ENCODE measurements at regions not wholly inside any gene's neighbourhood (a gene's known extent, or its start where the extent isn't known, plus 50 kb on each side); places are given as distances from the start of the nearest gene placed in this dataset.
A peak's percentile ranks its signal among the peaks of the same experiment; 100 is the strongest.
"Not testable (repeated sequence)": the region's sequence is repeated elsewhere in the genome, so short reads cannot be mapped to it uniquely, and the experiment has no call there.

DNA sequence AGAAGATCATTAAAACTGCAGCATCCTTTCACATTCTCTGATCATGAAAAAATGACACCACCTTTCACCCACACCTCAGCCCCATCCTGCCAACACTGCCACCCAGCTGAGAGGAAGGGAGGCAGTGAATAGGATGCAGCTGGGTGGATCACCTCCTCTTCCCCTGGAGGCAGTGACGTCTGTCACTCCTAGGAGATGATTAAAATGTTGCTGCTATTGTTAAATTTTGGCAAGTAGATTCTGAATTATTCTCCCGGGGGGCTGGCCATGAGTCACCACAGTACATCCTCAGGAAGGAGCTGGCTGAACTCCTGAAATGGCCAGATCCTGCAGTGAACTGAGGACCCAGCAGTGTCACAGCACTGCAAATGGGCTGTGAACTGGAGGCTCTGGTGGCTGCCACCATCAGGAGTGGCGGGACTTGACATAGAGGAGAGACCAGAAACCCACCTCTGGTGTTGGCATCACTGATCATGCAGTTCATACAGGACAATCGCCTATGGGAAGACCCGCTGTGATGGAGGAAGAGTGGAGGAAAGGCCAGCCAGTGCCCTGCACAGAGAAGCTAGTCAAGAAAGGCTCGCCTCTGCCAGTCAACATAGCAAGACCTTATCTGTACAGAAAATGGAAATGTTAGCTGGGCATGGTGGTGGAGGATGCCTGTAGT lies 199.1 kb downstream of the FAM43A start:
- DNase-seq: no peak

DNA sequence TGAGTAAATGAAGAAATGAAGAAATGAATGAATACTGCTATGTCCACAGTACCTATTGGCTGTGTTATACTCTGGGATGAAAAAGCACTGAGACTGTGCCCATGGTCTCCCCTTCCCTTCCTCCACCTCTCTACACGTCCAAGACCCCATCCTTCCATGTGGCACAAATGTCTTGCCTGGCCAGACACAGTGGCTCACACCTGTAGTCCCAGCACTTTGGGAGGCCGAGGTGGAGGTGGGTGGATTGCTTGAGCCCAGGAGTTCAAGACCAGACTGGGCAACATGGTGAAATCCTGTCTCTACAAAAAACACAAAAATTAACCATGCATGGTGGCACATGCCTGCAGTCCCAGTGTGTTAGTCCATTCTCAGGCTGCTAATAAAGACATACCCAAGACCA lies 200.1 kb downstream of the FAM43A start:
- DNase-seq: no peak

DNA sequence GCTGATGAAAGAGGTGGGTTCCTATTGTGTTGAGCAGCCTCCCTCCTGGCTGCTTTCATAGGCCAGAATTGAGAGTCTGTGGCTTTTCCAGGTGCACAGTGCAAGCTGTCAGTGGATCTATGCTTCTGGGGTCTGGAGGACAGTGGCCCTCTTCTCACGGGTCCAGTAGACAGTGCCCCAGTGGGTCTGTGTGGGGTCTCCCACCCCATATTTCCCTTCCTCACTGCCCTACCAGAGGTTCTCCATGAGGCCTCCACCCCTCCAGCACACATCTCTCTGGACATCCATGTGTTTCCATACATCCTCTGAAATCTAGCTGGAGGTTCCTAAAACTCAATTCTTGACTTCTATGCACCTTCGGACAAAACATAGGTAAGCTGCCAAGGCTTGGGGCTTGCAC lies 201.2 kb downstream of the FAM43A start:
- no peak for DNase-seq

DNA sequence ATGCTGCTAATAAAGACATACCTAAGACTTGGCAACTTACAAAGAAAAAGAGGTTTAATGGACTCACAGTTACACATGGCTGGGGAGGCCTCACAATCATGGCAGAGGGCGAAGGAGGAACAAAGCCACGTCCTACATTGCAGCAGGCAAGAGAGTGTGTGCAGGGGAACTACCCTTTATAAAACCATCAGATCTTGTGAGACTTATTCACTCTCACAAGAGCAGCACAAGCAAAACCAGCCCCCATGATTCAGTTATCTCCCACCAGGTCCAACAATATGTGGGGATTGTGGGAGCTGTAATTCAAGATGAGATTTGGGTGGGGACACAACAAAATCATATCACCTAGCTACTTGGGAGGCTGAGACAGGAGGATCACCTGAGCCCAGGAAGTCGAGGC lies 202.4 kb downstream of the FAM43A start:
- DNase-seq: not testable (repeated sequence)

DNA sequence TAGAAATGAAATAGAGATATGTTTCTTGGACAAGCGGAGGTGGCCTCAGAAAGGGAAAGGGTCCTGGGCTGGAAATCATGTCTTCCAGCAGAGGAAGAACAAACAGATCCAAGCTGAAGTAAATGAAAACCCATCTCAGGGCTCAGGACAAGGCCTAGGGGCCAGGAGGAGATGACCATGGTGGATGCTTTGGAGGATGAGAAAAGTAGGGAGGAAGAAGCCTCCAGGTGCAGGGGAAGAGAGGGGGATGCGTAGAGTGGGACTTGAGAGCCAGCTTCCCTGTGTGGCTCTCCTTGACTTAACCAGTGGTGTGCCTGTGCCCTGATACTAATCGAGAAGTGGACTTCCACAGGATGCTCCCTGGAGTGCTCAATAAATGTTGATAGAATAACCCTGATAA lies 203.2 kb downstream of the FAM43A start:
- no peak for DNase-seq

DNA sequence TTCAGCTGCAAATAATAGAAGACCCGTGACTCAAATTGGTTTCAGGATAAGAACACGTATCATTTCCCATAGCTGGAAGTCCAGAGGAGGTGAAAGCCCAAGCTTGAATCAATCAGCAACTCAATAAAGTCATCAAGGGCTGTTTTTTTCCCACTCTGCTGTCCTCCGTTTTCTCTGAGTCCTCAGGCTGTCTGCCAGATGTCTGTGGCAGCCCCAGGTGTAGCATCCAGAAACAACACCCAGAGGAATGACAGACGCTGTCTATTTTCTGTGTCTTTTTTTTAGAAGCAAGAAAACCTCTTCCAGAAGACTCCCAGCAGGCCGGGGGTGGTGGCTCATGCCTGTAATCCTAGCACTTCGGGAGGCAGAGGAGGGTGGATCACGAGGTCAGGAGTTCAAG lies 204.4 kb downstream of the FAM43A start:
- DNase-seq: no peak

DNA sequence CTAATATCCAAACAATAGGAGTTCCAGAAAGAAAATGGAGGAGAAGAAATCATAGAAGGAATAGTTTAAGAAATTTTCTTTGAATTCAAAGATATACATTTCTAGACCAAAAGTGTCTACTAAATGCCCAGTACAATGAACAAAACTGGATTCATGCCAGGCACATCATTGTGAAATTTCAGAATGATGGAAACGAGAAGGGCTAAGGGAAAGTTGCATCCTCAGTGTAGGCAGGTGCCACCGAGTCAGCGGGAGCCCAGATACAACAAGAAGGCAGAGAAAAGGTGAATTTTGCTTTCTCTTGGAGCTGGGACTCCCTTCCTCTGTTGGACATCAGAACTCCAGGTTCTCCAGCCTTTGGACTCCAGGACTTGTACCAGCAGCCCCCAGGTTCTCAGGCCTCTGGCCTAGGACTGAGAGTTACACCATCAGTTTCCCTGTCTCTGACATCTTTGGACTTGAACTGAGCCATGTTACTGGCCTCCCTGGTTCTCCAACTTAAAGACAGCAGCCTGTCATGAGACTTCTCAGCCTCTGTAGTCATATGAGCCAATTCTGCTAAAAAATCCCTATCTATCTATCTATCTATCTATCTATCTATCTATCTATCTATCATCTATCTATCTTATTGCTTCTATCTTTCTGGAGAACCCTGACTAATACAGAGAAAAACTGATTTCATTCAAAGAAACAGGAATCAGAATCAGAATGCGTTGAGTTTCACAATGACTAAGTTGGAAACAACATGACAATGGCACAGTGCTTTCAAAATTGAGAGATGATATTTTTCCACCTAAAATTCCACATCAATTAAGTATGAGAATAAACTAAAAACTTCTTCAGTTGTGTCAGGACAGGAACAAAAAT lies 207.7 kb downstream of the FAM43A start:
- no peak for DNase-seq

DNA sequence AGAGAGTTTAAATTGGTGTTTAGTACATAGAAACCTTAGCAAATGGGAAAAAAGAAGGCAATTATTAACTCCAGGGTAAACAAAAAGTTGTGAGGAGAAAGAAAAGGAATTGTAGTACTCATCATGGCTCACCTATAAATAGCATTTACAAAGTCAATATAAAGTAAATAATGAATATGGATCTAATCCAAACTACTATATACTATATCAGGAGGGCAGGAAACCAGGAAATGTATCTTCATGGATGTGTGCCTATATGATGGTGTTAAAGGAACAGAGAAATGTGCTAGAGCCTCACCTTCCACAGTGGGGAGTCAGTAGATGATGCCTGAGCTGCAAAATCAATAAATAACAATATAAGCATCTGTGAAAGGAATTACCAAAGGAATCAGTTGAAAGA lies 208.9 kb downstream of the FAM43A start:
- no peak for DNase-seq

DNA sequence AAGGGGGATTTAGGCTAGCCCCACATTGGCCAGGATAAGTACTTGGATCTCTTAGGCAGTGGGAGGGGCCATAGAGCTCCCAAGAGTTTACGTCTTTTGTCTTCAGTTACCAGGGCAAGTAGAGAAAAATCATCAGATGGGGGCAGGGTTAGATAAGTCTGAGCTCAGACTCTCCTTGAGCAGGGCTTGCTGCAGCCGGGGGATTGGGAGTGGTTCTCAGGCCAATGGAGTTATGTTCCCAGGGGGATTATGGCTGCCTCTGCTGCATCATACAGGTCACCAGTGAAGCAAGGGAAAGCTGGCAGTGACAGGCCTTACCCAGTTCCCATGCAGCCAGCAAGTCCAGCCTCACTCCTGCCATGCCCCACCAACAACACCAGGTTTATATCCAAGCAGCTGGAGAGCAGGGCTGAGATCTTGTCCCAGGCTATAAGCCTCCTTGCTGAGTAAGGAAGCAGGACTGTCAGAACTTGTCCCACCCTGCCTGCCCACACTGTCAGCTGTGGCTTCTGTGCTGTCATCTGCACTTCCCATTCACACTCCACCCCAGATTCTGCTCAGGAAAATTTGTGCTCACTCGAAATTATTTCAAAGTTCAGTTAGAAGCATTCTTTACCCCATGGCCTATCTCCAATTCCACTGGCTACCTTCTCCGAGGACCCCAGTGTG lies 215.3 kb downstream of the FAM43A start:
- no peak for DNase-seq

DNA sequence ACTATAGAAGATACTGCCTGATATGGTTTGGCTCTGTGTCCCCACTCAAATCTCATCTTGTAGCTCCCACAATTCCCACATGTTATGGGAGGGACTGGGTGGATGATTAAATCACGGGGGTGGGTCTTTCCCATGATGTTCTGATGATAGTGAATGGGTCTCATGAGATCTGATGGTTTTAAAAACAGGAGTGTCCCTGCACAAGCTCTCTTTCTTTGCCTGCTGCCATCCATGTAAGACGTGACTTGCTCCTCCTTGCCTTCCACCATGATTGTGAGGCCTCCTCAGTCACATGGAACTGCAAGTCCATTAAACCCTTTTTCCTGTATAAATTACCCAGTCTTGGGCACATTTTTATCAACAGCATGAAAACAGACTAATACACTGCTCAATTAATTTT lies 217.8 kb downstream of the FAM43A start:
- not testable (repeated sequence) for DNase-seq

DNA sequence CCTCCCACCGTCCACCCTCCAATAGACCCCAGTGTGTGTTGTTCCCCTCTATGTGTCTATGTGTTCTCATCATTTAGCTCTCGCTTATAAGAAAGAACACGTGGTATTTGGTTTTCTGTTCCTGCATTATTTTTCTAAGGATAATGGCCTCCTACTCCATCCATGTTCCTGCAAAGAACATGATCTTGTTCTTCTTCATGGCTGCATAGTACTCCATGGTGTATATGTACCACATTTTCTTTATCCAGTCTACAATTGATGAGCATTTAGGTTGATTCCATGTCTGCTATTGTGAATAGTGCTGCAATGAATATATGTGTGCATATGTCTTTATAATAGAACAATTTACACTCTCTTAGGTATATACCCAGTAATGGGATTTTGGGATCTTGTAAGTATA lies 219.3 kb downstream of the FAM43A start:
- not testable (repeated sequence) for DNase-seq

DNA sequence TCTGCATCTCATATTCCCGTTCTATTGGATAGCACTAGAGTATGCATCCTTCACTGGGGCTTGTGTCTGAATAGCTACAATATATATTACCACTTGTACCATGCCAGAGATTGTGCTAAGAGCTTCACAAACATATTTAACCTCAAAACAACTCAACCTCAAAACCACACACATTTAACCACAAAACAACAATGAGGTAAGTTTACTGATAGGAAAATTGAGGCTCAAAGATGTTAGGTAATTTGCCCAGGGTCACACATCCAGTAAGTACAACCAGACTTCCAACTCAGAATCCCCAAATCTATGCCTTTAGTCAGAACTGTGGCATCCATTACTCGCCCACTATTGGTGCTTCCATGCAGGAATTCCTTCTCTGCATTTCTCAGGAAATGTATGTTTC lies 220.0 kb downstream of the FAM43A start:
- no peak for DNase-seq

DNA sequence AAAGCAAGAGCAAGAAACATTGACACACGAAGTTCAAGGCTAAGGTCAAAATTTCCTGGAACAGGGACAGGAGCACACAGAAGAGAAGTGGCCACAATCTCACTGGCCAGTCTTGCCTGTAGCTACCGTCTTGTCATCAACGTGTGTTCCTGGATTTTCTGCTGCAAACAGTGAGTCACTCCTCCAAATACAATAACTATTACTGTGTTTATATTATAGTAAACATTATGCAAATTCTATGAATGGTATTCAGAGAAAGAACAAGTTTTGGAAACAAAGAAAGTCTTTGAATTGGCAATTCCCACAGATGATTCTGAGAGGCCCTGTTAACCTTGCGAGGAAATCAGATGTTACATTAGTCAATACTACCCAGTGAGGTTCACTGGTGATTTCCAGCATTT lies 220.5 kb downstream of the FAM43A start:
- no peak for DNase-seq

DNA sequence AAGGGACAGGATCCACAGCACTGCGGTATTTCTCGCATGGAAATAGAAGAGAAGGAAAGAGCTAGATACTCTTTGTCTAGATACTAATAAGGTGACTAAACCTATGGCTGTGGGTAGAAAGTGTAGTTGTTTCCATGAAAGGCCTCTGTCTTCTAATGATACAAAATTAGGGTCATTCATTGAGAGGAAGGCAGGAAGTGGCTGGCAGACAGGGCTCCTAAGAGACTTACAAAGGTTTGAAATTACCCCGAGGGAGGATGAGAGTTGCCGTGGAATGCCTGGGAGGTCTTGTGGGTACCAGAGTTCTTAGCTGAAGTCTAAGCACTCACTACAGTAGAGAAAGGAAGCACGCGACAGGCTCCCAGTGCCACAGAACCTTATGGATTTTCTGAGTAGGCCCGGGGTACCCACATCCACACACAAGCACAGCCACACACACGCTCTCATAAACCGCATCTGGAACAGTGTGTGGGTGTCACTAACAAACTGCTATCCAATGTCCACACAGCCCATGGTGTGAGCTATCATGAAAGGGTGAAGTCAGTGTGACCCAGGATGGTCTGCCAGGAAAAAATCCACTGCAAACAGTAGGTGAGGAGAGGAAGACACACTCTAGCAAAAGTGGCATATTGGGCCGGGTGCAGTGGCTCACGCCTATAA lies 221.4 kb downstream of the FAM43A start:
- DNase-seq: no peak

DNA sequence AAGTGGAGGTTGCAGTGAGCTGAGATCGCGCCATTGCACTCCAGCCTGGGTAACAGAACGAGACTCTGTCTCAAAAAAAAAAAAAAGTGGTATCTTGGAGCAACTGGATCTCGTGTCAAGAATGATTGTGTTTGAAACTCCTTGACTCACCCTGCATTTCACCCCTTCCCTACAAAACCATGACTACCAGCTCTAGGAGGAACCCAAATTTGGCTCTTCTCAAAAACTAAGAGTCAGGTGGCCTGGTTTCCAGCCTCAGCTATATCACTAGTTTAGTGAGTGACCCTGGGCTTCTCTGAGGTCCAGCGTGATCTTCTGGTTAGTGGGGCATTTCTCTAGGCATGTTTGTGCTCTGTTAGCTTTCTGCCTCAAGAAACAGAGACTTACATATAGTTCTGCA lies 222.1 kb downstream of the FAM43A start:
- no peak for DNase-seq

DNA sequence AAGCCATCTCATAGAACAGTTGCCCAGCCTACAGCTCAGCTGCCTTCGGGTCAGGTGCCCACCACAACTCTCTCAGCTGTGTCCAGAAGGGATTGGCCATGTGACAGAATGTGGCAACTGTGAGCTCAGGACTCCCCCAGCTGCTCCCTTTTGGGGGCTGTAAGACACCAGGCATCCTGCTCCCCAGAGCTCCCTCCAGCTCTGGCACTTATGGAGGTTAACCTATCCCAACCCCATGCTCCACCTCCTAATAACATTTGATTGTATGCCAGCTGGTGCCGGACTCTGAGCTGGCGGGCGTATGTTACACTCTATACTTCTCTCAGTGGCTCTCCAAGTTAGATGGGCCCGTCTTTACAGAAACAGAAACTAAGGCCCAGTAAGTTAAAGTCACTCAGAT lies 222.8 kb downstream of the FAM43A start:
- no peak for DNase-seq

DNA sequence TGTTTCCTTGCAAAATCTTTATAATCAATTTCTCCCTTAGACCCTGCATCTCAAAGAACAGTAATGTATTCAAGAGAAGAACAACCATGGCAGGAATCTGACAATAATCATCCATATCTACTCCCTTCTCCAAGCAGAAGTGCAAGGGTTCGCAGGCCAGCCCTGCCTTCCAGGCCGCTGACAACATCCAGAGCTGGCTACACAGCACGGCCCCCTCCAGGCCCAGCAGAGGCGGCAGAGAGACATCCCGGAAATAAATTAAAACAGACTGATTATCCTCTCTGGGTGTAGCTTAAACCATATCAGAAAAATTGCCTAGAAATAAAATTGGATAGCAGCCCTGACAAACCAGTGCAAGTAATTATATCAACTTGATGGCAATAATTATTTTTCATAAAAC lies 223.3 kb downstream of the FAM43A start:
- DNase-seq: no peak

DNA sequence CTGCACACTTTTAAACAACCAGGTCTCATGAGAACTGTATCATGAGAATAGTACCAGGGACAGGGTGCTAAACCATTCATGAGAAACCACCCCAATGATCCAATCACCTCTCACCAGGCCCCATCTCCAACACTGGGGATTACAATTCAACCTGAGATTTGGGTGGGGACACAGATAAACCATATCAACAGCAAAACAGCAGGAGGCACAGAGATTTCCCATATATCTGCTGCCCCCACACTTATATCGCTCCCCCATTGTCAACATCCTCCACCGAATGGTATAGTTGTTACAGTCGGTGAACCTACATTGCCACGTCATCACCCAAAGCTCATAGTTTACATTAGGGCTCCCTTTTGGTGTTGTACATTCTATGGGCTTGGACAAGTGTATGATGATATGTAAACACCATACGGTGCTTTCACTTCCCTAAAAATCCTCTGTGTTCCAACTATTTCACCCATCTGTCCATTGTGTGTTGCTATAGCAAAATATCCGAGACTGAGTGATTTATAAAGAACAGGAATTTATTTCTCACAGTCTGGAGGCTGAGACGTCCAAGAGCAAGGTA lies 224.8 kb downstream of the FAM43A start:
- DNase-seq: no peak

DNA sequence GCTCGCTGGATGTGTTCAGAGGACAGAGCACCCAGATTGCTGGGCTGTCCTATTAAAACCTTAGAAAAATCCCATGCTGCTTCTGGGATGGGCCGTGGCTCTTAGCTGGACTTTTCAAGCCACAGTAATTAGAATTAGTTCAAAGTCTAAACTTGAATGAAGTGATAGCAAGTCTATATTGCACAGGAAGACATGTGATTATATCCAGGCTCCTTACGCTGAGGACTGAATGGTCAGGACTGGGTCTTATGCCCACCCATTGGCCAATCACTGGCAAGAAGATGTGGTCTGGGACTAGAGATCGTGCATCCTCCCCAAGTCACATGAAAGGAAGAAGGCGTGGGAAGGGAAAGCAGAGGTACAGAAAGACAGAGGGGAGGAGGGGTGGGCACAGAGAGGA lies 227.6 kb downstream of the FAM43A start:
- DNase-seq: no peak

DNA sequence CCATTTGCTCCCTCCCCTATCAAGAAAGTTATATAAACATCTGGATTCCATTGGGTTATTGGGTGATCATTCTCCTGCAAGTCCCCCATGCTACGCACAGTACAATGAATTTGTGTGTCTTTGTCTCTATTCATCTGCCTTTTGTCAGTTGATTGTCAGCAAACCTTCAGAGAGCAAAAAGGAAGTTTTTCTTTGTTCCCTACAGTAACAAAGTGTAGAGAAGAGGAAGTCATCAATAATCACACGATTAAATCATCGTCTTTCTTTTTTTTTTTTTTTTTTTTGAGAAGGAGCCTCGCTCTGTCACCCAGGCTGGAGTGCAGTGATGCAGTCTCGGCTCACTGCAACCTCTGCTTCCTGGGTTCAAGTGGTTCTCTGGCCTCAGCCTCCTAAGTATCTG lies 239.2 kb downstream of the FAM43A start:
- DNase-seq: not testable (repeated sequence)

DNA sequence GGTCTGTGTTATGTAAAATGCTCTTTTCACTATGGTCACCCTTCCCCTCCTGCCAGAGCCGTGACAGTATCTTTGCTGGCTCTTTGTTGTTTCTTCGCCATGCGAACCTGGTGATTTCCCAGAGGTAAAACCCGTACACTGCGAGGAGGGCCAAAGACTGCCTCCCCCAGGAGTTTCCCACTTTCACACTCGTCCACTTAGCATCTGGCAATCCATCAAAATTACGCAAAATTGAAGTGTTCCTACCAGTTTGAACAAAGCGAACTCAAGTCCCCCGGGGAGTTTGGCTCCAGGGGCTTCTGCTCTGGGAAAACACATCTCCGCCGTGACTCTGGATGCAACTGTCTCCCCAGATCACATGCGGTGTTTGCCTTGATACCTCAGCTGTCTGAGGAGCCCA lies 239.9 kb downstream of the FAM43A start:
- no peak for DNase-seq

DNA sequence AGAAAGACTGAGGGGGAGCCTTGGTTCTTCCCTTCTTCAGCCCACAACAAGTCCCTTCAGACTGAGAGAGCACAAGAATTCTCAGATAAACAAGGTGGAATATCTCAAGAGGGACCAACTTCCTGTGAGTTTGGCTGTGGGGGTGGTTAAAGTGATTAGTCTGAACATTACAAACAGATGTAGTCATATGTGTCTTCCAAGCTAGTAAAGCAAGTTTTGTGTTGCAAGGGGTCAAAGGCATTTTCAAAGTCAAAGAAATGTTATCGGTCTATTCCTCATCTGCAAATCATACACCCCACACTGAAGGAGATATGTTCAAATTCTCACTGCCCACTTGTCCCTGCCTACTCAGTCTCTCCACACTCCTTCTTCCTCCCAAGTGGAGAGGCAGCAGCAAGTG lies 242.5 kb downstream of the FAM43A start:
- DNase-seq: peak; percentile 28
